H1 (cell line): ENCODE measurements at regions not wholly inside any gene's neighbourhood (a gene's known extent, or its start where the extent isn't known, plus 50 kb on each side); places are given as distances from the start of the nearest gene placed in this dataset.

Experiments
- CTCF ChIA-PET: fragments of 300-600 bp; sonication (Branson Sonifier 250); formaldehyde crosslinking; loops from one replicate; lab custom pipeline; 2021; ENCODE audit not compliant: partially characterized antibody; lab: Charles Lee
- POLR2A ChIA-PET: fragments of 300-600 bp; sonication (Branson Sonifier 250); formaldehyde crosslinking; loops from one replicate; lab custom pipeline; 2021; ENCODE audit warnings: inconsistent platforms; ENCODE audit not compliant: partially characterized antibody; lab: Charles Lee
- DNase-seq, 2 experiments: peaks; one replicate each; pipeline versions ENCODE4 v3.0.0 to v3.0.0-alpha.2; 2010 to 2022; ENCODE audit warnings: low spot score in 2 of 2, low read depth in 1 of 2, mixed read lengths in 1 of 2
- FAIRE-seq: peaks from 2 replicates; lab custom pipeline; 2011; peaks lifted over from hg19 to GRCh38; lab: Jason Lieb, UNC
- H2AFZ ChIP-seq: 2 replicates; pipeline ENCODE4 v1.8.1; 2012; ENCODE audit warnings: low read length, inconsistent platforms
- H2AK5ac ChIP-seq: 2 replicates; pipeline ENCODE4 v1.6.1; 2013; ENCODE audit warnings: low read depth, low read length
- H2BK120ac ChIP-seq: replicated peaks from 2 replicates; pipeline ENCODE3; 2013; ENCODE audit warnings: low read depth, low read length, inconsistent platforms
- H2BK12ac ChIP-seq: 2 replicates; pipeline ENCODE4 v1.6.1; 2013; ENCODE audit warnings: low read depth, low read length
- H2BK15ac ChIP-seq: 2 replicates; pipeline ENCODE4 v1.6.1; 2013; ENCODE audit warnings: low read length
- H2BK20ac ChIP-seq: 2 replicates; pipeline ENCODE4 v1.6.1; 2013; ENCODE audit warnings: low read length
- H2BK5ac ChIP-seq: 2 replicates; pipeline ENCODE4 v1.6.1; 2013; ENCODE audit warnings: low read depth, low read length
- H3K14ac ChIP-seq: 2 replicates; pipeline ENCODE4 v1.6.1; 2013; ENCODE audit warnings: inconsistent platforms; ENCODE audit not compliant: insufficient read length
- H3K18ac ChIP-seq: 2 replicates; pipeline ENCODE4 v1.6.1; 2013; ENCODE audit warnings: low read length; ENCODE audit errors: extremely low read depth
- H3K23ac ChIP-seq: 2 replicates; pipeline ENCODE4 v1.6.1; 2013; ENCODE audit warnings: inconsistent platforms; ENCODE audit not compliant: insufficient read length
- H3K23me2 ChIP-seq: 2 replicates; pipeline ENCODE4 v1.6.1; 2013; ENCODE audit warnings: low read depth, low read length
- H3K27ac ChIP-seq: 2 replicates; pipeline ENCODE4 v1.6.1; 2011; ENCODE audit warnings: low read depth, low read length, inconsistent platforms
- H3K27me3 ChIP-seq, 4 experiments: replicated peaks in 1 of 4; 1 replicate in 1 of 4; 2 replicates in 3 of 4; pipeline versions ENCODE4 v1.6.1 to v1.8.1; 2011 to 2013; ENCODE audit warnings: low read length in 3 of 4, mild to moderate bottlenecking in 3 of 4, inconsistent platforms in 2 of 4, mixed read lengths in 2 of 4, moderate library complexity in 1 of 4; ENCODE audit not compliant: control insufficient read depth in 3 of 4, insufficient read depth in 3 of 4; ENCODE audit errors: extremely low read depth in 1 of 4
- H3K36me3 ChIP-seq, 4 experiments: 2 replicates each; pipeline versions ENCODE4 v1.6.1 to v1.8.1; 2011 to 2013; ENCODE audit warnings: mild to moderate bottlenecking in 4 of 4, low read length in 3 of 4, moderate library complexity in 2 of 4, control low read depth in 1 of 4, inconsistent platforms in 1 of 4; ENCODE audit not compliant: insufficient read depth in 4 of 4, control insufficient read depth in 2 of 4
- H3K4ac ChIP-seq: replicated peaks from 2 replicates; pipeline ENCODE3; 2013; ENCODE audit warnings: low read length, low read depth, mixed read lengths, inconsistent platforms; ENCODE audit not compliant: insufficient read length
- H3K4me1 ChIP-seq, 4 experiments: replicated peaks in 1 of 4; 1 replicate in 1 of 4; 2 replicates in 3 of 4; pipeline versions ENCODE4 v1.6.1 to v1.8.1; 2011 to 2013; ENCODE audit warnings: low read length in 3 of 4, inconsistent platforms in 2 of 4, mixed read lengths in 1 of 4; ENCODE audit not compliant: insufficient read depth in 4 of 4, control insufficient read depth in 3 of 4
- H3K4me2 ChIP-seq, 2 experiments: 2 replicates each; pipeline versions ENCODE4 v1.6.1 to v1.8.1; 2011 to 2013; ENCODE audit warnings: low read depth in 2 of 2, low read length in 2 of 2, control low read depth in 1 of 2, inconsistent platforms in 1 of 2, mild to moderate bottlenecking in 1 of 2; ENCODE audit not compliant: insufficient read depth in 1 of 2
- H3K4me3 ChIP-seq, 4 experiments: fragments of 200-600, 300-600 bp in 1 of 4; sonication (generic), shearing (Covaris generic), sonication (Bioruptor Twin) in 1 of 4; 2 replicates each; pipeline versions ENCODE4 v1.5.1 to v1.8.1; 2011 to 2016; ENCODE audit warnings: low read length in 4 of 4, low read depth in 3 of 4, control low read depth in 2 of 4, inconsistent platforms in 2 of 4, mild to moderate bottlenecking in 2 of 4, mixed read lengths in 1 of 4, moderate library complexity in 1 of 4; ENCODE audit not compliant: insufficient read depth in 2 of 4; ENCODE audit errors: extremely low read depth in 1 of 4
- H3K56ac ChIP-seq: replicated peaks from 2 replicates; pipeline ENCODE3; 2013; ENCODE audit warnings: low read depth, mild to moderate bottlenecking, mixed read lengths, low read length, inconsistent platforms; ENCODE audit not compliant: insufficient read length
- H3K79me1 ChIP-seq: 2 replicates; pipeline ENCODE4 v1.6.1; 2013; ENCODE audit warnings: low read depth, low read length, control low read depth
- H3K79me2 ChIP-seq, 2 experiments: 2 replicates each; pipeline versions ENCODE4 v1.6.1 to v1.8.1; 2012 to 2013; ENCODE audit warnings: low read length in 2 of 2, mild to moderate bottlenecking in 2 of 2, inconsistent platforms in 1 of 2; ENCODE audit not compliant: insufficient read depth in 2 of 2, control insufficient read depth in 1 of 2
- H3K9ac ChIP-seq, 4 experiments: replicated peaks in 1 of 4; 1 replicate in 1 of 4; 2 replicates in 3 of 4; pipeline versions ENCODE4 v1.6.1 to v1.8.1; 2011 to 2013; ENCODE audit warnings: low read depth in 3 of 4, low read length in 3 of 4, control low read depth in 2 of 4, mild to moderate bottlenecking in 2 of 4, moderate library complexity in 2 of 4, inconsistent platforms in 1 of 4; ENCODE audit errors: extremely low read depth in 1 of 4
- H3K9me3 ChIP-seq, 2 experiments: 2 replicates each; pipeline versions ENCODE4 v1.6.1 to v1.8.1; 2012 to 2013; ENCODE audit warnings: mild to moderate bottlenecking in 2 of 2, moderate library complexity in 2 of 2, control low read depth in 1 of 2, inconsistent platforms in 1 of 2, low read depth in 1 of 2, low read length in 1 of 2, mixed read lengths in 1 of 2; ENCODE audit not compliant: insufficient read depth in 2 of 2
- H4K20me1 ChIP-seq, 2 experiments: replicated peaks in 1 of 2; 2 replicates each; pipeline versions ENCODE3 to v1.8.1; 2011 to 2013; ENCODE audit warnings: inconsistent platforms in 2 of 2, low read length in 2 of 2, mild to moderate bottlenecking in 1 of 2; ENCODE audit not compliant: insufficient read depth in 2 of 2, control insufficient read depth in 1 of 2
- H4K5ac ChIP-seq: 2 replicates; pipeline ENCODE4 v1.6.1; 2013; ENCODE audit warnings: low read length, low read depth, mixed read lengths, inconsistent platforms; ENCODE audit not compliant: insufficient read length
- H4K8ac ChIP-seq: 2 replicates; pipeline ENCODE4 v1.8.0; 2013; ENCODE audit warnings: mild to moderate bottlenecking, moderate library complexity, low read length, inconsistent platforms; ENCODE audit not compliant: insufficient read depth; ENCODE audit errors: extremely low read depth
- H4K91ac ChIP-seq: replicated peaks from 2 replicates; pipeline ENCODE3; 2013; ENCODE audit warnings: low read length, mixed read lengths, inconsistent platforms; ENCODE audit not compliant: insufficient read length
- CEBPB ChIP-seq: IDR thresholded peaks from 2 replicates; pipeline ENCODE4 v1.6.1; 2012; ENCODE audit warnings: low read depth, low read length
- FOSL1 ChIP-seq: IDR thresholded peaks from 2 replicates; pipeline ENCODE4 v1.6.1; 2011; ENCODE audit warnings: mild to moderate bottlenecking, low read depth, low read length, moderate library complexity; ENCODE audit not compliant: insufficient read depth
- JUN ChIP-seq: IDR thresholded peaks from 2 replicates; pipeline ENCODE4 v1.6.1; 2011; ENCODE audit warnings: low read depth, mild to moderate bottlenecking, improper control_type of control experiment, low read length
- KDM5A ChIP-seq: fragments of 200-600 bp; IDR thresholded peaks from 2 replicates; pipeline ENCODE4 v1.7.1; 2012; ENCODE audit warnings: mild to moderate bottlenecking, low read length, inconsistent platforms, mixed read lengths
- RFX5 ChIP-seq: IDR thresholded peaks from 2 replicates; pipeline ENCODE4 v1.6.1; 2011; ENCODE audit warnings: low read depth, low read length, improper control_type of control experiment, borderline replicate concordance
- SAP30 ChIP-seq: fragments of 300-600 bp; sonication (generic); IDR thresholded peaks from 2 replicates; pipeline ENCODE4 v1.7.1; 2012; ENCODE audit warnings: low read length, moderate library complexity, mild to moderate bottlenecking, inconsistent platforms; ENCODE audit not compliant: insufficient read depth, insufficient replicate concordance
- SIN3A ChIP-seq, 2 experiments: IDR thresholded peaks in 1 of 2; conservative IDR thresholded peaks in 1 of 2; 2 replicates each; pipeline ENCODE4 v1.6.1; 2011 to 2012; ENCODE audit warnings: low read length in 2 of 2, improper control_type of control experiment in 1 of 2, low read depth in 1 of 2, mild to moderate bottlenecking in 1 of 2
- SP2 ChIP-seq: IDR thresholded peaks from 2 replicates; pipeline ENCODE4 v1.6.1; 2012; ENCODE audit warnings: mild to moderate bottlenecking, low read length, inconsistent platforms
- TAF1 ChIP-seq: IDR thresholded peaks from 2 replicates; pipeline ENCODE4 v1.6.1; 2011; ENCODE audit warnings: mild to moderate bottlenecking, low read depth, low read length
- WGBS, 2 experiments: shearing (Covaris generic) in 1 of 2; methylation state at CpG; one replicate each; pipeline versions ENCODE4 v1.1.6 to v1.1.7; 2013 to 2015; ENCODE audit warnings: low lambda C conversion rate in 2 of 2, mixed read lengths in 2 of 2, inconsistent platforms in 1 of 2, low coverage in 1 of 2, missing lambda C conversion rate in 1 of 2; ENCODE audit not compliant: insufficient replicate concordance in 2 of 2, insufficient coverage in 1 of 2, insufficient read length in 1 of 2; ENCODE audit errors: extremely low coverage in 1 of 2, missing lambda C conversion rate in 1 of 2; 5-methylcytosine and 5-hydroxymethylcytosine counted together

DNA sequence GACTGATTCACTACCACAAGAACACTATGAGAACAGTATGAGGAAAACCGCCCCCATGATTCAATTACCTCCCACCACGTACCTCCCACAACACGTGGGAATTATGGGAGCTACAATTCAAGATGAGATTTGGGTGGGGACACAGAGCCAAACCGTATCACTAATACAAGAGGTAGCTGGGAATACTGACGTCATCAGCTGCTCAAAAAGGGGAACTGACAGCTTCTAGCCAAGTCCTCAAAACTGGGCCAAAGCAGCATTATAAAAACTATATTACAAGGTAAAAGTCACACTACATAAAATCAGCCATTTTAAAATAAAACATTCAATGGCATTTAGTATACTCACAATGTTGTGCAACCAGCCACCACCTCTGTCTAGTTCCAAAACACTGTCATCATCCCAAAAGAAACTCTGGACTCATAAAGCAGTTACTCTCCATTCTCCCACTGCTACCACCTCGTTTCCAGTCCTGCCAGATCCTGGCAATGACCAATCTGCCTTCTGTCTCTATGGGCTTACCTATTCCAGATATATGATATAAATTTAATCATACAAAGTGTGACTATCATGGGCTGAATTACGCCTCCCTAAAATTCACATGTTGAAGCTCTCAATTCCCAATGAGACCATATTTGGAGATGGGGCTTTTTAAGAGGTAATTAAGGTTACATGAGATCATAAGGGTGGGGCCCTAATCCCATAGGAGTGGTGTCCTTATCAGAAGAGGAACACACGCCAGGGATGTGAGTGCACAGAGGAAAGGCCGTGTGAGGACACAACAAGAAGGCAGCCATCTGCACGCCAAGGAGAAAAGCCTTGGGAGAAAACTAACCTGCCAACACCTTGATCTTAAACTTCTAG, 192.1 kb downstream of the SETD4 start:
- no peak overlapping the region for H2BK120ac ChIP-seq
- H3K36me3 ChIP-seq, result no peaks in the 10 kb centered on the region
- H3K27ac ChIP-seq, result no peak overlapping the region
- no peaks in the 10 kb centered on the region for H3K9me3 ChIP-seq
- H3K9ac ChIP-seq, result no peak overlapping the region
- no peak overlapping the region for H3K56ac ChIP-seq
- no peak overlapping the region for H2BK15ac ChIP-seq
- H3K4ac ChIP-seq, result no peak overlapping the region
- no peaks in the 10 kb centered on the region for H3K23me2 ChIP-seq
- no peak for TF ChIP-seq SP2
- no peak for TF ChIP-seq KDM5A
- TF ChIP-seq CEBPB, result no peak
- no peak for TF ChIP-seq JUN
- no peak for TF ChIP-seq FOSL1
- TF ChIP-seq SIN3A (conservative IDR thresholded peaks at IDR 0.05 in 1 of 2, IDR thresholded peaks at IDR 0.05 in 1 of 2; ENCODE audit: low read depth in 1 of 2, low read length in 2 of 2), result no peak
- TF ChIP-seq SAP30, result no peak
- TF ChIP-seq TAF1, result no peak
- TF ChIP-seq RFX5, result no peak
- no peak overlapping the region for H2AK5ac ChIP-seq
- H2AFZ ChIP-seq, result no peak overlapping the region
- H4K20me1 ChIP-seq, result no peaks in the 10 kb centered on the region
- H2BK20ac ChIP-seq, result no peak overlapping the region
- no peak overlapping the region for H3K18ac ChIP-seq
- WGBS, 2 experiments, result 89% methylated on average over 10 of the region's 10 CpGs; no CpG with 5 or more reads in 1 of the 2 experiments
- H4K91ac ChIP-seq, result no peak overlapping the region
- no peak for DNase-seq
- H3K23ac ChIP-seq, result no peak overlapping the region
- ChIA-PET POLR2A (no interaction called here), CTCF (interaction anchor here (0.8 to 1.0 kb wide), 2 partner anchors 10 to 146 kb away, joined by 3 read pairs; no protein-coding TSS in a partner anchor)
- H3K79me1 ChIP-seq, result no peaks in the 10 kb centered on the region
- H4K8ac ChIP-seq, result no peak overlapping the region
- H2BK5ac ChIP-seq, result no peak overlapping the region
- no peak overlapping the region for H3K4me3 ChIP-seq
- H4K5ac ChIP-seq, result no peak overlapping the region
- no peaks in the 10 kb centered on the region for H3K27me3 ChIP-seq
- H3K4me2 ChIP-seq, result no peak overlapping the region
- no peak overlapping the region for H2BK12ac ChIP-seq
- H3K14ac ChIP-seq, result no peak overlapping the region
- H3K4me1 ChIP-seq, result no peaks in the 10 kb centered on the region
- no peak for FAIRE-seq
- no peaks in the 10 kb centered on the region for H3K79me2 ChIP-seq
